ENCODE measurements at regions not wholly inside any gene's neighbourhood (a gene's known extent, or its start where the extent isn't known, plus 50 kb on each side); places are given as distances from the start of the nearest gene placed in this dataset.

DNA sequence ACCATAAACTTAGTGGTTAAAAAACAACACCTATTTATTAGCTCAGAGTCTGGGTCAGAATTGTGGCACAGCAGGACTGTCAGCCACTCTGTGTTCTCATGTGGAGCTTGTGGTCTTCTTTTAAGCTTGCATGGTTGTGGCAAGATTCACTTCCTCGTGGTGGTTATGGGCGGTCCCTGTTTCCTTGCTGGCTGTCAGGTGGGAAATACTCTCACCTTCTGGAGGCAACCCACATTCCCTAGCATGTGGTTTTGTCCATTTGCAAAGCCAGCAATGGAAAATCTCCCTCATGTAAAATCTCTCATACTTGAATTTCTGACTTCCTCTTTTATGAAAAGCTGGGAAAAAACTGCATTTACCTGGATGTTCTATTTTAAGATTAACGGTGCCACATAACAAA, 229.8 kb downstream of the ALX1 start:
- no peak for DNase-seq (ENCODE audit: low read depth)
- H3K9ac ChIP-seq (ENCODE audit: low read length), result no peak overlapping the region

DNA sequence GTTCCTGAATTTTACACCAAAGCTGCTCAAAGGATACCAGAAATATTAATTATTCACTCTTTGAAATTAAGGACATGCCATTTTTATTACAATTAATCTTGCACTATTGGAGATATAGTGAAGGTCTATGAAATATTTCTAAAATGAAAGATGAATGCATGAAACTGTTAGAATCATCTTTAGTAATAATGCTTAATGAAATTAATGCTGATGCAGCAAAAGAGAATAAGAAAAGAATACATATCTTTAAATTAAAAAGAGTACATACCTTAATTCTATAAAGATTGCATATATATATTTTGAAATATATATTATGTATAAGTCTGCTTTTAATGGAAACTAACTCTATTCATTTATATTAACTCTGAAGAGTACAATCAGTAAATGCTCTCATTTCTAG, 236.0 kb downstream of the ALX1 start:
- H3K36me3 ChIP-seq (ENCODE audit: control insufficient read depth, insufficient read depth, low read length, severe bottlenecking), result no peaks in the 10 kb centered on the region
- H3K4me1 ChIP-seq (ENCODE audit: control insufficient read depth, insufficient read depth, low read length), result no peaks in the 10 kb centered on the region
- no peak for DNase-seq (ENCODE audit: low read depth)
- no peaks in the 10 kb centered on the region for H3K9me3 ChIP-seq (ENCODE audit: control insufficient read depth, low read length)
- no peak overlapping the region for H3K9ac ChIP-seq (ENCODE audit: low read length)
- H3K4me3 ChIP-seq (ENCODE audit: low read length), result no peak overlapping the region
- H3K27me3 ChIP-seq (replicated peaks; ENCODE audit: control insufficient read depth, insufficient read depth, low read length), result no peaks in the 10 kb centered on the region

More for the DNA sequence above, 229.8 kb downstream of the ALX1 start:
- no peaks in the 10 kb centered on the region for H3K4me1 ChIP-seq (ENCODE audit: control insufficient read depth, insufficient read depth, low read length)
- no peaks in the 10 kb centered on the region for H3K36me3 ChIP-seq (ENCODE audit: control insufficient read depth, insufficient read depth, low read length, severe bottlenecking)
- H3K27me3 ChIP-seq (replicated peaks; ENCODE audit: control insufficient read depth, insufficient read depth, low read length), result no peaks in the 10 kb centered on the region
- H3K4me3 ChIP-seq (ENCODE audit: low read length), result no peak overlapping the region
- no peaks in the 10 kb centered on the region for H3K9me3 ChIP-seq (ENCODE audit: control insufficient read depth, low read length)

DNA sequence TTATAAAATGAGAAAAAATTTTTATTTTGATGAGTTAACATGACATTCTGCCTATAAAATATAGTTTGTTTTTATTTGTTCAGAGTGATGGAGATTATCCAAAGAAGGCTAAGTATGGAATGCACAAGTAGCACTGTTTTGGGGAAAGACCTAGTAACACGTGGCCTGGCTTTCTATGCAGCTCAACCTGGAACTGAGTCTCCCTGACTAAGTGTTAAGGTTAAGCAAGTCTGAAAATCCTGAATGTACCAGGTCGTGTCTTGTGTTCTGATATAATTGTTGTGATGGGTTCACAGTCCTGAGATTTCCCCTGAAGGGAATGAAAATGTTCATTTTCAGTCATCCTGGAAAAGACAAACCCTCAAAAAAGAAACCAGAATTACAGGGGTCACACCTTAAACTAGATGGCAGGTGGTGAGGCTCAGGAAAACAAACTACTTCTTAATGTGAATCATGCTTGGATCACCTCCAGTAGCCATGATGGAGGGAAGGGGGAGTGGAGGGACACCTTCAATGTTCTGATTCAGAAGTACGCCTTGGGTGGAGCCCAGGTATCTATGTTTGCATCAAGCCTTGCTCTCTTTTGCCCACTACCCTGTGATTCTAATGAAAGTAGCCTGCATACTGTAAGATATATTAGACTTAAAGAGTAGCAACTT, 236.8 kb downstream of the ALX1 start:
- H3K9ac ChIP-seq (ENCODE audit: low read length), result no peak overlapping the region
- no peaks in the 10 kb centered on the region for H3K27me3 ChIP-seq (replicated peaks; ENCODE audit: control insufficient read depth, insufficient read depth, low read length)
- no peaks in the 10 kb centered on the region for H3K9me3 ChIP-seq (ENCODE audit: control insufficient read depth, low read length)
- no peak for DNase-seq (ENCODE audit: low read depth)
- H3K4me3 ChIP-seq (ENCODE audit: low read length), result no peak overlapping the region
- no peaks in the 10 kb centered on the region for H3K36me3 ChIP-seq (ENCODE audit: control insufficient read depth, insufficient read depth, low read length, severe bottlenecking)
- H3K4me1 ChIP-seq (ENCODE audit: control insufficient read depth, insufficient read depth, low read length), result no peaks in the 10 kb centered on the region

DNA sequence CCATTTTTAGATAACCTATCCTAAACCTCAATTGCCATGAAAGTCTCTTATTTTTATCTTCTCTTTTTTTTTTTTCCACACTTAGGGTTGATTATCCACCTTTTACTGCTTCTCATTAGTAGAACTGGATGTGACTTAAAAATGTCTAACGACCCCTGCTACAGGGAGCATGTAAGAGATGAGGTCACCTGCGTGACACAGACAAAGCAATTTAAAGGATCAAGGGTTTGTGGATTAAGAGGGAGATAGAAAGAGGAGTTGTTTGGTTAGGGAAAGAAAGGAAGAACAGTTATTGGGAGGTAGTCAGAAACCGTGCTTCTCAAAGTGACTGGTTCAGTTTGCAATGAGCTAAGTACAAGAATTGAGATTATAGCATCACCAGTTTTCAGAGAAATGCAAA, 239.1 kb downstream of the ALX1 start:
- Histone ChIP-seq H3K36me3 (ENCODE audit: control insufficient read depth, insufficient read depth, low read length, severe bottlenecking) (no peaks in the 10 kb centered on the region), H3K27me3 (replicated peaks; ENCODE audit: control insufficient read depth, insufficient read depth, low read length) (no peaks in the 10 kb centered on the region), H3K9ac (ENCODE audit: low read length) (no peak overlapping the region), H3K4me1 (ENCODE audit: control insufficient read depth, insufficient read depth, low read length) (no peaks in the 10 kb centered on the region), H3K4me3 (ENCODE audit: low read length) (no peak overlapping the region), H3K9me3 (ENCODE audit: control insufficient read depth, low read length) (no peaks in the 10 kb centered on the region)
- DNase-seq (ENCODE audit: low read depth), result no peak

DNA sequence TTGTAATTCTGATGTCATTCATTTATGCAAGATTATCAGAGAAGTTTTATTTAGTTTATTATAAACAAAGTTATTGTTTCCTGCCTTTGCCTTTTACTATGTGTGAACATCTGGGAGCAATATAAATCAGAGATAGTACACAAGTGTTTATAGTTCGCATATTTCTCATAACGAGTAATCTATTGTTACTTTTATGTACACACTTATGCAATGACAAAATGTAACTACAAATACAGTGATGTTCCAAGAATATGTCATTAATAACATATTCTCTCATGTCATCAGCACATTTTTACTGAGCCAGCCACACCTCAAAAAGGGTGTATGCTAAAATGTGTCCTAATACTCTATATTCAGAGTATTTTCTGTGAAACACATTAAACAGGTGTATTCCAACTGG, 243.2 kb downstream of the ALX1 start:
- no peaks in the 10 kb centered on the region for H3K4me1 ChIP-seq (ENCODE audit: control insufficient read depth, insufficient read depth, low read length)
- H3K4me3 ChIP-seq (ENCODE audit: low read length), result no peak overlapping the region

DNA sequence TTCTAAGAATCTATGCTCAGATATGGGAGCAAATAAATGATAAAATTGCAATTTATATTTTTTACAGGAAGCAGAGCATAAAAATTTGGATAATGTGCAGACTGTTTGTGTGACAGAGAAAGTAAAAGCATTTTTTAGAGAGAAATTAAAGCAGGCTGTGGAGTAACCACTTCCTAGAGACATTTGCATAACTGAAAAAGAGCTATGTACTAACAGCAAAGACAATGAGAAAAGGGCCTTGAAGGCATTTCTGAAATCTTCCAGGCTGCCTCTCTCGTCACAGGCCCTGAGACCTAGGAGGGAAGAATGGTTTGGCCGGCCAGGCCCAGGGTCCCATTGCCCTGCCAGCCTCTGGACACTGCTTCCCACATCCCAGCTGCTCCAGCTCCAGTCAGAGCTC, 247.2 kb downstream of the ALX1 start:
- DNase-seq (ENCODE audit: low read depth), result no peak
- Histone ChIP-seq H3K36me3 (ENCODE audit: control insufficient read depth, insufficient read depth, low read length, severe bottlenecking) (no peaks in the 10 kb centered on the region), H3K27me3 (replicated peaks; ENCODE audit: control insufficient read depth, insufficient read depth, low read length) (no peaks in the 10 kb centered on the region), H3K9ac (ENCODE audit: low read length) (no peak overlapping the region), H3K4me3 (ENCODE audit: low read length) (no peak overlapping the region), H3K9me3 (ENCODE audit: control insufficient read depth, low read length) (no peaks in the 10 kb centered on the region), H3K4me1 (ENCODE audit: control insufficient read depth, insufficient read depth, low read length) (no peaks in the 10 kb centered on the region)

More for the DNA sequence above, 243.2 kb downstream of the ALX1 start:
- Histone ChIP-seq H3K36me3 (ENCODE audit: control insufficient read depth, insufficient read depth, low read length, severe bottlenecking) (no peaks in the 10 kb centered on the region), H3K9me3 (ENCODE audit: control insufficient read depth, low read length) (no peaks in the 10 kb centered on the region), H3K9ac (ENCODE audit: low read length) (no peak overlapping the region), H3K27me3 (replicated peaks; ENCODE audit: control insufficient read depth, insufficient read depth, low read length) (no peaks in the 10 kb centered on the region)
- DNase-seq (ENCODE audit: low read depth), result no peak

DNA sequence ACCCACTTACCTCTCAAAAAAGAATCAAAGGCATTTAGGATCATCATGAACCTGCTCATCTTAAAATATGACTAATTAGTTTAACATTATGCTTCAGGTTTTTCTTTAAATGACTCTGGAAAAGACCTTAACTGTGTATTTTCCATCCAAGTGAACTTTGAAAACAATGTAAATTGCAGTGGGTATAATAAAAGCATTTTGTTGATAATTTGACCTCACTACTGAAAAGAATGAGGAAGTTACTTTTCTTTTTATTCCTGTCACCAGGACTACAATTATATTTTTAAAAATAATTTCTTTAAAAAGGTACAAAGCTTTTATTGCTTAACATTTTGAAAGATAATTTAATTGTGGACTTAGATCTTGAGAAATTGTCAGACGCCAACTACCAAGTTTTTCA, 249.9 kb downstream of the ALX1 start:
- DNase-seq (ENCODE audit: low read depth), result no peak
- no peaks in the 10 kb centered on the region for H3K27me3 ChIP-seq (replicated peaks; ENCODE audit: control insufficient read depth, insufficient read depth, low read length)
- H3K9ac ChIP-seq (ENCODE audit: low read length), result no peak overlapping the region
- H3K4me1 ChIP-seq (ENCODE audit: control insufficient read depth, insufficient read depth, low read length), result no peaks in the 10 kb centered on the region
- H3K36me3 ChIP-seq (ENCODE audit: control insufficient read depth, insufficient read depth, low read length, severe bottlenecking), result no peaks in the 10 kb centered on the region
- H3K9me3 ChIP-seq (ENCODE audit: control insufficient read depth, low read length), result no peaks in the 10 kb centered on the region
- H3K4me3 ChIP-seq (ENCODE audit: low read length), result no peak overlapping the region

DNA sequence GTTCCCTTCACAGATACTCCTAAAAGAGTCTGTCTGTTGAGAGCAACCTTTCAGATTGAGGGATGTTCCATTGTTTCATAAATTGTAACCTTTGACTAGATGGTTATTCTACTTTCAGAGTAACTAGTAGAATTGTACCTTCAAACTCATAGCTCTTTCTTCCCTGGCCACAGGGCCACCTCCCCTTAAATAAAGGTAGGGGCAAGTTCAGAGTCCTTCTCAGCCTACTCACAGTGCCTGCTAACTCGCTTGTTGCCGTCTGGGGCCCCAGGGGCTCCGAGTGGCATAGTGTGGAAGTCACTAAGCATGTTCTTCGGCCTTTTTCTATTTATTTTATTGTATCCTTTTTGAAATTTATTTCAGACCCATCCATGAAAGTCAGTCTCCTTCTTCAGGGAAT, 250.4 kb downstream of the ALX1 start:
- H3K27me3 ChIP-seq (replicated peaks; ENCODE audit: control insufficient read depth, insufficient read depth, low read length), result no peaks in the 10 kb centered on the region
- no peak overlapping the region for H3K4me3 ChIP-seq (ENCODE audit: low read length)
- H3K9ac ChIP-seq (ENCODE audit: low read length), result no peak overlapping the region
- no peaks in the 10 kb centered on the region for H3K9me3 ChIP-seq (ENCODE audit: control insufficient read depth, low read length)
- H3K4me1 ChIP-seq (ENCODE audit: control insufficient read depth, insufficient read depth, low read length), result no peaks in the 10 kb centered on the region
- no peaks in the 10 kb centered on the region for H3K36me3 ChIP-seq (ENCODE audit: control insufficient read depth, insufficient read depth, low read length, severe bottlenecking)
- DNase-seq (ENCODE audit: low read depth), result no peak

DNA sequence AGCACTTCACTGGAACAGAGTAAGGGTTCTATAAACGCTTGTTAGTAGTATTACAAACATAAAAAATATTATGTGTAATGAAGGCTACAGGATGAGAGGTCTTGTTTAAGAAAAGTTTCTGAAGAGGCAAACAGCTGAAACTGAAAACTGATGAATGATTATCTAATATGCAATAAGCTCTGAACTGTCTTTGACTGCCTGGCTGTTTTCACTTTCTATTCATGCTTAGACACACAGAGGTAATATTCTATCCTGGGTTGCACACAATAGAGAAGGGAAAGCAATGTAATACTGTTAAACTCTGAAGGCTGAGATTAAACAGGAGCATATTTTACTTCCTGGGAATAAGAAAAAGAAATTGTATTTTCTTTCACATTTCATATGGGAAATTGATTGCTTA, 251.3 kb downstream of the ALX1 start:
- no peak for DNase-seq (ENCODE audit: low read depth)
- Histone ChIP-seq H3K4me1 (ENCODE audit: control insufficient read depth, insufficient read depth, low read length) (no peaks in the 10 kb centered on the region), H3K9me3 (ENCODE audit: control insufficient read depth, low read length) (no peaks in the 10 kb centered on the region), H3K4me3 (ENCODE audit: low read length) (no peak overlapping the region), H3K9ac (ENCODE audit: low read length) (no peak overlapping the region), H3K27me3 (replicated peaks; ENCODE audit: control insufficient read depth, insufficient read depth, low read length) (no peaks in the 10 kb centered on the region), H3K36me3 (ENCODE audit: control insufficient read depth, insufficient read depth, low read length, severe bottlenecking) (no peaks in the 10 kb centered on the region)

DNA sequence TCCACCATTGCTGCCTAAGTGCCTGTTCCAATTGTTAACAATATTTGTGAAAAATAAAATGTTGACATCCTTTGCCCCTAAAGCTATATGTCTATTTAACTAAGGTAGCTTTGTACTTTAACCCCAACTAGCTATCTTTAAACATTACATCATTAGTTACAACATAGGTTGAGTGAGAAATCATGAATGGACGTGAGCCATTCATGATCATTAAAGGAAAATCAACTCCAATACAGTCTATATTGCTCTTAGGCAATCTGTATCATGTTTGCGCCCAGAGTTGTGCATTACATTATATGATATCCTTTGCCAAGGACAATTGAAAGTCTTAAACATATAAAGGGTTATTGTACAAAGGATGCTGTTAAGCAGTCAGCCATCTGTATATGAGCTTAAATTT, 269.6 kb downstream of the ALX1 start:
- Histone ChIP-seq H3K4me1 (ENCODE audit: control insufficient read depth, insufficient read depth, low read length) (no peaks in the 10 kb centered on the region), H3K27me3 (replicated peaks; ENCODE audit: control insufficient read depth, insufficient read depth, low read length) (no peaks in the 10 kb centered on the region), H3K9ac (ENCODE audit: low read length) (no peak overlapping the region), H3K9me3 (ENCODE audit: control insufficient read depth, low read length) (no peaks in the 10 kb centered on the region), H3K36me3 (ENCODE audit: control insufficient read depth, insufficient read depth, low read length, severe bottlenecking) (no peaks in the 10 kb centered on the region), H3K4me3 (ENCODE audit: low read length) (no peak overlapping the region)
- DNase-seq (ENCODE audit: low read depth), result no peak

DNA sequence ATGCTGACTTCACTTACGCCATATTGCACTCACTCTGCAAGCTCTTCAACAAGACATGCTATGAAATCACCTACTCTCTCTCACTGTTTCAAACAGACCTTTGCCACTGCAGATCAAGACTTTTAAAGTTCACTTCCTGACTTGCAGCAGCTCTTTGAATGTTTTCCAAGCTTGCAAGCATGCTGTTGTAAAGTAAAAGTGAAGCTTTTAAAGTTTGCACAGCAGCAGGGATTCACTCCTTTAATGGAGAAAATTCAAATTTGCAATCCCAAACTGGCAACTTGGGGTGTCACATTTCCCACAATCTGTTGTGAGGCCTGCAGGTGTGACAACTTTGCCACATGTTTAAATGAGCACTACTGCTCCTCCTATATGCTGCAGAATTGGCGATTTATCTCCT, 270.9 kb downstream of the ALX1 start:
- no peak for DNase-seq (ENCODE audit: low read depth)
- Histone ChIP-seq H3K27me3 (replicated peaks; ENCODE audit: control insufficient read depth, insufficient read depth, low read length) (no peaks in the 10 kb centered on the region), H3K9ac (ENCODE audit: low read length) (no peak overlapping the region), H3K4me3 (ENCODE audit: low read length) (no peak overlapping the region), H3K36me3 (ENCODE audit: control insufficient read depth, insufficient read depth, low read length, severe bottlenecking) (no peaks in the 10 kb centered on the region), H3K9me3 (ENCODE audit: control insufficient read depth, low read length) (no peaks in the 10 kb centered on the region), H3K4me1 (ENCODE audit: control insufficient read depth, insufficient read depth, low read length) (no peaks in the 10 kb centered on the region)

DNA sequence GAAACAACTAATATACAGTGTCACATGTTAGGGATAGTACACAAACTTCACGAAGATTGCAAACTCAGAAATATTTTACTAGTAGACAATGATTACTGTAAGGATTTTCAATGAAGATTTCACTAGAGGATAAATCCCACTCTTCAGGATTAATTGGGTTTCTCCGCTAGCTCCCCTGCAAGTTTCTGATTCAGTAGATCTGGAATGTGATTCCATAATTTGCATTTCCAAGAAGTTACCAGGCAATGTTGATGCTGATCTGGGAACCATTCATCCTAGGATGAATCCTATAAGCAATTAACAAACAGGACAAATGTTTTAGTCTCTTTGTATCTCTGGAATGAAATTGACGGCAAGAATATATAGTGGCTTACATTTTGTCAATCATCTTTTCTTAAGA, 272.4 kb downstream of the ALX1 start:
- Histone ChIP-seq H3K36me3 (ENCODE audit: control insufficient read depth, insufficient read depth, low read length, severe bottlenecking) (no peaks in the 10 kb centered on the region), H3K9me3 (ENCODE audit: control insufficient read depth, low read length) (no peaks in the 10 kb centered on the region), H3K27me3 (replicated peaks; ENCODE audit: control insufficient read depth, insufficient read depth, low read length) (no peaks in the 10 kb centered on the region), H3K9ac (ENCODE audit: low read length) (no peak overlapping the region), H3K4me1 (ENCODE audit: control insufficient read depth, insufficient read depth, low read length) (no peaks in the 10 kb centered on the region), H3K4me3 (ENCODE audit: low read length) (no peak overlapping the region)
- no peak for DNase-seq (ENCODE audit: low read depth)
